ENCODE measurements at regions not wholly inside any gene's neighbourhood (a gene's known extent, or its start where the extent isn't known, plus 50 kb on each side); places are given as distances from the start of the nearest gene placed in this dataset.

GRCh38 chr19:28217022-28217421, 995.9 kb downstream of the UQCRFS1 start:
- no peak for TF ChIP-seq EZH2 (IDR thresholded peaks at IDR 0.05; ENCODE audit: borderline replicate concordance, low read depth, low read length, severe bottlenecking)
- TF ChIP-seq CTCF (IDR thresholded peaks at IDR 0.05; ENCODE audit: extremely low read depth in 1 of 2, insufficient read depth in 1 of 2, low read depth in 1 of 2, low read length in 2 of 2) = no peak
- TF ChIP-seq GATA2 (IDR thresholded peaks at IDR 0.05; ENCODE audit: insufficient read depth, insufficient read length, low read depth, low read length) = no peak
- no peak for TF ChIP-seq JUN (IDR thresholded peaks at IDR 0.05; ENCODE audit: borderline replicate concordance, insufficient read depth, insufficient read length, low read depth)
- TF ChIP-seq POLR2A (IDR thresholded peaks at IDR 0.05; ENCODE audit: low read depth, low read length) = no peak
- TF ChIP-seq POLR2AphosphoS5 (IDR thresholded peaks at IDR 0.05; ENCODE audit: insufficient read depth, low read depth, low read length) = no peak
- TF ChIP-seq MAX (IDR thresholded peaks at IDR 0.05; ENCODE audit: insufficient read depth, insufficient read length) = no peak
- no peak for TF ChIP-seq MYC (IDR thresholded peaks at IDR 0.05; ENCODE audit: low read depth, low read length)
- TF ChIP-seq FOS (IDR thresholded peaks at IDR 0.05; ENCODE audit: borderline replicate concordance, insufficient read depth, low read length) = no peak

Measured in endothelial cell of umbilical vein (primary cell).